SK-N-SH treated with all-trans-retinoic acid at 6 μM for 48 hours (cell line): ENCODE measurements at regions not wholly inside any gene's neighbourhood (a gene's known extent, or its start where the extent isn't known, plus 50 kb on each side); places are given as distances from the start of the nearest gene placed in this dataset.

Source experiments
- ATAC-seq: fragments of 200-7000 bp; cut with Tn5 transposase; 3 replicates; pipeline ENCODE4 v1.9.1; 2020; ENCODE audit warnings: mild to moderate bottlenecking, moderate library complexity
- ARNTL ChIP-seq: fragments of 450-650 bp; formaldehyde crosslinking; IDR thresholded peaks from 2 replicates; pipeline ENCODE4 v1.5.0; 2020; ENCODE audit warnings: low read depth, mild to moderate bottlenecking, moderate library complexity, borderline replicate concordance
- BACH2 ChIP-seq: fragments of 250-450 bp; sonication (Bioruptor Pico); IDR thresholded peaks from 2 replicates; pipeline ENCODE4 v1.9.0; 2021; ENCODE audit warnings: mild to moderate bottlenecking, borderline replicate concordance
- CREB5 ChIP-seq: fragments of 250-450 bp; sonication (Bioruptor Pico); IDR thresholded peaks from 2 replicates; pipeline ENCODE4 v1.5.1; 2020; ENCODE audit warnings: low read depth, mild to moderate bottlenecking, moderate library complexity
- CSDC2 ChIP-seq: fragments of 250-450 bp; sonication (Bioruptor Pico); IDR thresholded peaks from 2 replicates; pipeline ENCODE4 v1.5.0; 2020; ENCODE audit warnings: mild to moderate bottlenecking, moderate library complexity
- CSRNP3 ChIP-seq: fragments of 250-450 bp; sonication (Bioruptor Pico); IDR thresholded peaks from 2 replicates; pipeline ENCODE4 v1.5.1; 2021; ENCODE audit warnings: mild to moderate bottlenecking, moderate library complexity
- ESRRG ChIP-seq: fragments of 250-450 bp; sonication (Bioruptor Pico); IDR thresholded peaks from 2 replicates; pipeline ENCODE4 v1.6.1; 2021; ENCODE audit warnings: mild to moderate bottlenecking
- GLIS3 ChIP-seq: fragments of 250-450 bp; sonication (Bioruptor Pico); IDR thresholded peaks from 2 replicates; pipeline ENCODE4 v1.5.0; 2020; ENCODE audit warnings: mild to moderate bottlenecking, moderate library complexity
- ISL1 ChIP-seq: fragments of 250-450 bp; sonication (Bioruptor Pico); IDR thresholded peaks from 2 replicates; pipeline ENCODE4 v2.1.2; 2022; ENCODE audit warnings: mild to moderate bottlenecking, moderate library complexity
- OSR1 ChIP-seq: fragments of 250-450 bp; sonication (Bioruptor Pico); IDR thresholded peaks from 2 replicates; pipeline ENCODE4 v1.8.0; 2022; ENCODE audit warnings: moderate library complexity, mild to moderate bottlenecking, inconsistent platforms
- PATZ1 ChIP-seq: fragments of 250-450 bp; sonication (Bioruptor Pico); IDR thresholded peaks from 2 replicates; pipeline ENCODE4 v1.8.0; 2020; ENCODE audit warnings: mild to moderate bottlenecking, moderate library complexity, borderline replicate concordance
- POU6F1 ChIP-seq: fragments of 250-450 bp; sonication (Bioruptor Pico); IDR thresholded peaks from 2 replicates; pipeline ENCODE4 v1.8.0; 2021; ENCODE audit warnings: low read depth, mild to moderate bottlenecking, moderate library complexity, borderline replicate concordance
- PPARA ChIP-seq: fragments of 250-450 bp; sonication (Bioruptor Pico); IDR thresholded peaks from 2 replicates; pipeline ENCODE4 v1.5.0; 2020; ENCODE audit warnings: mild to moderate bottlenecking, borderline replicate concordance
- RARB ChIP-seq: fragments of 250-450 bp; sonication (Bioruptor Pico); IDR thresholded peaks from 2 replicates; pipeline ENCODE4 v1.8.0; 2021; ENCODE audit warnings: mild to moderate bottlenecking, moderate library complexity
- SNAI2 ChIP-seq: fragments of 250-450 bp; sonication (Bioruptor Pico); IDR thresholded peaks from 2 replicates; pipeline ENCODE4 v1.5.0; 2020; ENCODE audit warnings: mild to moderate bottlenecking, moderate library complexity
- TCF4 ChIP-seq: fragments of 250-450 bp; sonication (Bioruptor Pico); IDR thresholded peaks from 2 replicates; pipeline ENCODE4 v1.8.0; 2021; ENCODE audit warnings: mild to moderate bottlenecking, moderate library complexity, borderline replicate concordance
- TOX ChIP-seq: fragments of 250-450 bp; sonication (Bioruptor Pico); IDR thresholded peaks from 2 replicates; pipeline ENCODE4 v1.8.0; 2021; ENCODE audit warnings: mild to moderate bottlenecking, moderate library complexity, borderline replicate concordance
- TSHZ2 ChIP-seq: fragments of 250-450 bp; sonication (Bioruptor Pico); IDR thresholded peaks from 2 replicates; pipeline ENCODE4 v1.5.0; 2020; ENCODE audit warnings: mild to moderate bottlenecking, moderate library complexity
- ZC3H10 ChIP-seq: fragments of 250-450 bp; sonication (Bioruptor Pico); IDR thresholded peaks from 2 replicates; pipeline ENCODE4 v1.5.1; 2021; ENCODE audit warnings: mild to moderate bottlenecking, moderate library complexity
- ZFP3 ChIP-seq: fragments of 250-450 bp; sonication (Bioruptor Pico); IDR thresholded peaks from 2 replicates; pipeline ENCODE4 v1.5.0; 2020; ENCODE audit warnings: mild to moderate bottlenecking, moderate library complexity
- ZFP30 ChIP-seq: fragments of 450-650 bp; formaldehyde crosslinking; IDR thresholded peaks from 2 replicates; pipeline ENCODE4 v1.5.0; 2022; ENCODE audit warnings: mild to moderate bottlenecking, moderate library complexity
- ZNF565 ChIP-seq: fragments of 450-650 bp; formaldehyde crosslinking; conservative IDR thresholded peaks from 2 replicates; pipeline ENCODE4 v1.5.0; 2020; ENCODE audit warnings: low read depth, mild to moderate bottlenecking, moderate library complexity

GRCh38 chr13:76160506-76160905 lies 524.4 kb downstream of the LMO7 start:
- ATAC-seq = no peak
- TF ChIP-seq ZNF565 (CRISPR knock-in tag) = no peak

GRCh38 chr13:76157926-76158325 lies 521.8 kb downstream of the LMO7 start:
- no peak for TF ChIP-seq TOX (CRISPR knock-in tag)
- TF ChIP-seq BACH2 = no peak
- TF ChIP-seq CREB5 (CRISPR knock-in tag) = no peak
- TF ChIP-seq CSRNP3 (CRISPR knock-in tag) = no peak

GRCh38 chr13:76153239-76153638 lies 517.1 kb downstream of the LMO7 start:
- no peak for ATAC-seq
- no peak for TF ChIP-seq PATZ1 (CRISPR knock-in tag)
- no peak for TF ChIP-seq BACH2
- TF ChIP-seq PPARA (CRISPR knock-in tag) = no peak
- TF ChIP-seq TCF4 (CRISPR knock-in tag) = no peak
- TF ChIP-seq ISL1 (CRISPR knock-in tag) = no peak
- no peak for TF ChIP-seq ZFP30 (CRISPR knock-in tag)
- no peak for TF ChIP-seq ZNF565 (CRISPR knock-in tag)
- no peak for TF ChIP-seq ARNTL (CRISPR knock-in tag)
- TF ChIP-seq CSRNP3 (CRISPR knock-in tag) = no peak
- no peak for TF ChIP-seq RARB
- no peak for TF ChIP-seq TSHZ2 (CRISPR knock-in tag)
- TF ChIP-seq GLIS3 (CRISPR knock-in tag) = no peak
- TF ChIP-seq POU6F1 (CRISPR knock-in tag) = no peak
- TF ChIP-seq ZFP3 (CRISPR knock-in tag) = no peak
- no peak for TF ChIP-seq ESRRG (CRISPR knock-in tag)
- no peak for TF ChIP-seq OSR1 (CRISPR knock-in tag)

More at GRCh38 chr13:76157926-76158325, 521.8 kb downstream of the LMO7 start:
- ATAC-seq = no peak

GRCh38 chr13:76148926-76149325 lies 512.8 kb downstream of the LMO7 start:
- peak; percentile 61; the same call in 2 of the 3 replicates for ATAC-seq
- TF ChIP-seq ARNTL (CRISPR knock-in tag) = no peak
- TF ChIP-seq OSR1 (CRISPR knock-in tag) = no peak
- no peak for TF ChIP-seq TSHZ2 (CRISPR knock-in tag)
- TF ChIP-seq CSRNP3 (CRISPR knock-in tag) = no peak
- TF ChIP-seq TCF4 (CRISPR knock-in tag) = no peak
- no peak for TF ChIP-seq ISL1 (CRISPR knock-in tag)
- no peak for TF ChIP-seq ZFP3 (CRISPR knock-in tag)
- no peak for TF ChIP-seq ZFP30 (CRISPR knock-in tag)
- no peak for TF ChIP-seq CSDC2 (CRISPR knock-in tag)
- TF ChIP-seq ZC3H10 = no peak
- TF ChIP-seq SNAI2 (CRISPR knock-in tag) = no peak
